Keratinocyte (primary cell): ENCODE measurements at regions not wholly inside any gene's neighbourhood (a gene's known extent, or its start where the extent isn't known, plus 50 kb on each side); places are given as distances from the start of the nearest gene placed in this dataset.

ENCODE experiments used
- DNase-seq: peaks from one replicate; pipeline ENCODE4 v3.0.0-alpha.2; 2011; ENCODE audit warnings: low read depth, missing footprints, low spot score
- FAIRE-seq: peaks from 2 replicates; lab custom pipeline; 2011; peaks lifted over from hg19 to GRCh38; lab: Jason Lieb, UNC
- H2AFZ ChIP-seq: 2 replicates; pipeline ENCODE4 v1.6.0; 2012; ENCODE audit warnings: low read length, control low read depth, inconsistent platforms; ENCODE audit not compliant: control insufficient read depth
- H3K27ac ChIP-seq: 2 replicates; pipeline ENCODE4 v1.5.1; 2011; ENCODE audit warnings: low read length; ENCODE audit not compliant: control insufficient read depth, insufficient read depth
- H3K27me3 ChIP-seq: 3 replicates; pipeline ENCODE4 v1.6.0; 2011; ENCODE audit warnings: low read length; ENCODE audit not compliant: control insufficient read depth, insufficient read depth; ENCODE audit errors: extremely low read depth
- H3K36me3 ChIP-seq, 2 experiments: 2 replicates in 1 of 2; 3 replicates in 1 of 2; pipeline ENCODE4 v1.5.1; 2011; ENCODE audit warnings: low read length in 2 of 2, mild to moderate bottlenecking in 1 of 2; ENCODE audit not compliant: control insufficient read depth in 2 of 2, insufficient read depth in 2 of 2; ENCODE audit errors: extremely low read depth in 1 of 2
- H3K4me1 ChIP-seq: 3 replicates; pipeline ENCODE4 v1.5.1; 2011; ENCODE audit warnings: low read length; ENCODE audit not compliant: control insufficient read depth, insufficient read depth; ENCODE audit errors: extremely low read depth
- H3K4me2 ChIP-seq: 3 replicates; pipeline ENCODE4 v1.6.0; 2011; ENCODE audit warnings: low read depth, low read length; ENCODE audit not compliant: control insufficient read depth, insufficient read depth; ENCODE audit errors: extremely low read depth
- H3K4me3 ChIP-seq, 3 experiments: fragments of 200-600 bp in 1 of 3; sonication (generic) in 1 of 3; 2 replicates in 2 of 3; 3 replicates in 1 of 3; pipeline ENCODE4 v1.5.1; 2011 to 2016; ENCODE audit warnings: low read length in 3 of 3, mild to moderate bottlenecking in 3 of 3, control low read depth in 2 of 3, inconsistent platforms in 1 of 3, low read depth in 1 of 3, mixed read lengths in 1 of 3, mixed run types in 1 of 3, moderate library complexity in 1 of 3; ENCODE audit not compliant: control insufficient read depth in 2 of 3, insufficient read depth in 2 of 3; ENCODE audit errors: extremely low read depth in 1 of 3
- H3K79me2 ChIP-seq: 2 replicates; pipeline ENCODE4 v1.6.0; 2012; ENCODE audit warnings: low read length; ENCODE audit not compliant: control insufficient read depth, insufficient read depth
- H3K9ac ChIP-seq: 3 replicates; pipeline ENCODE4 v1.6.0; 2011; ENCODE audit warnings: low read length; ENCODE audit not compliant: control insufficient read depth, insufficient read depth; ENCODE audit errors: extremely low read depth
- H3K9me1 ChIP-seq: 3 replicates; pipeline ENCODE4 v1.6.0; 2011; ENCODE audit warnings: low read length; ENCODE audit not compliant: control insufficient read depth, insufficient read depth; ENCODE audit errors: extremely low read depth
- H3K9me3 ChIP-seq: 2 replicates; pipeline ENCODE4 v1.5.1; 2012; ENCODE audit warnings: low read depth, low read length; ENCODE audit not compliant: control insufficient read depth
- H4K20me1 ChIP-seq: 3 replicates; pipeline ENCODE4 v1.6.0; 2011; ENCODE audit warnings: low read length; ENCODE audit not compliant: control insufficient read depth, insufficient read depth; ENCODE audit errors: extremely low read depth
- CTCF ChIP-seq, 3 experiments: IDR thresholded peaks in 1 of 3; conservative IDR thresholded peaks in 1 of 3; optimal IDR thresholded peaks in 1 of 3; 2 replicates in 2 of 3; 3 replicates in 1 of 3; pipeline versions ENCODE3 to v1.5.1; 2011; ENCODE audit warnings: low read length in 3 of 3, mild to moderate bottlenecking in 3 of 3, moderate library complexity in 2 of 3, control low read depth in 1 of 3, inconsistent platforms in 1 of 3; ENCODE audit not compliant: insufficient read depth in 2 of 3; ENCODE audit errors: extremely low read depth in 1 of 3
- EZH2 ChIP-seq: IDR thresholded peaks from one replicate; pipeline ENCODE4 v1.6.1; 2012; ENCODE audit warnings: inconsistent platforms, mild to moderate bottlenecking, low read length, moderate library complexity
- dilution Hi-C: fragments of 300-500 bp; cut with MboI; formaldehyde crosslinking; loops from one replicate; pipeline ENCODE4 v1.7.0; 2020; ENCODE audit warnings: low sequenced_read_pairs; ENCODE audit not compliant: extremely low pct_ligation_motif_present

GRCh38 chr10:128295003-128295402 is 168.8 kb upstream of the MKI67 start:
- FAIRE-seq (no peak), DNase-seq (no peak)
- Histone ChIP-seq H3K9ac (no peak overlapping the region), H3K4me2 (no peak overlapping the region), H3K27me3 (no peaks in the 10 kb centered on the region), H3K9me1 (no peaks in the 10 kb centered on the region), H3K27ac (no peak overlapping the region), H3K79me2 (no peaks in the 10 kb centered on the region), H3K9me3 (peaks cover 4% of the 10 kb centered on the region), H3K36me3 (no peaks in the 10 kb centered on the region), H3K4me1 (no peaks in the 10 kb centered on the region), H2AFZ (no peak overlapping the region), H4K20me1 (no peaks in the 10 kb centered on the region), H3K4me3 (no peak overlapping the region)
- dilution Hi-C loops = no loop called here
- TF ChIP-seq CTCF (optimal IDR thresholded peaks at IDR 0.05 in 1 of 3, IDR thresholded peaks at IDR 0.05 in 1 of 3, conservative IDR thresholded peaks at IDR 0.05 in 1 of 3; ENCODE audit: extremely low read depth in 1 of 3, insufficient read depth in 2 of 3, low read length in 3 of 3) (no peak), EZH2 (no peak)

GRCh38 chr10:128296253-128297007 is 170.2 kb upstream of the MKI67 start:
- dilution Hi-C loops = no loop called here
- H3K9ac ChIP-seq = no peak overlapping the region
- H3K4me2 ChIP-seq = no peak overlapping the region
- no peaks in the 10 kb centered on the region for H3K9me1 ChIP-seq
- no peaks in the 10 kb centered on the region for H3K4me1 ChIP-seq
- FAIRE-seq (no peak), DNase-seq (no peak)
- H3K27ac ChIP-seq = no peak overlapping the region
- H3K27me3 ChIP-seq = no peaks in the 10 kb centered on the region
- H2AFZ ChIP-seq = no peak overlapping the region
- H3K9me3 ChIP-seq = peaks cover 4% of the 10 kb centered on the region
- no peaks in the 10 kb centered on the region for H4K20me1 ChIP-seq
- TF ChIP-seq EZH2 = no peak
- TF ChIP-seq CTCF (optimal IDR thresholded peaks at IDR 0.05 in 1 of 3, IDR thresholded peaks at IDR 0.05 in 1 of 3, conservative IDR thresholded peaks at IDR 0.05 in 1 of 3; ENCODE audit: extremely low read depth in 1 of 3, insufficient read depth in 2 of 3, low read length in 3 of 3) = no peak
- H3K79me2 ChIP-seq = no peaks in the 10 kb centered on the region
- no peaks in the 10 kb centered on the region for H3K36me3 ChIP-seq
- no peak overlapping the region for H3K4me3 ChIP-seq
